ENCODE measurements at regions not wholly inside any gene's neighbourhood (a gene's known extent, or its start where the extent isn't known, plus 50 kb on each side); places are given as distances from the start of the nearest gene placed in this dataset.

GRCh38 chr5:24215114-24215513 is 429.7 kb downstream of the CDH10 start:
- Histone ChIP-seq H3K4me1 (ENCODE audit: insufficient read depth, low read length) (no peaks in the 10 kb centered on the region), H3K9me3 (ENCODE audit: low read length) (no peaks in the 10 kb centered on the region; the same call in 1 of the 2 replicates), H3K27me3 (ENCODE audit: control insufficient read depth in 1 of 2, insufficient read depth in 2 of 2, low read length in 2 of 2) (no peaks in the 10 kb centered on the region; a peak in 1 of 5 replicates), H3K36me3 (replicated peaks in 1 of 2; ENCODE audit: control insufficient read depth in 1 of 2, insufficient read depth in 2 of 2, low read length in 2 of 2) (no peaks in the 10 kb centered on the region), H3K4me2 (ENCODE audit: low read depth, low read length) (no peak overlapping the region), H3K9ac (ENCODE audit: insufficient read depth, low read depth, low read length) (no peak overlapping the region), H4K20me1 (ENCODE audit: insufficient read depth, low read length) (no peaks in the 10 kb centered on the region), H3K4me3 (replicated peaks in 1 of 3; ENCODE audit: insufficient read depth in 1 of 3, low read depth in 2 of 3, low read length in 3 of 3) (no peak overlapping the region), H2AFZ (ENCODE audit: low read length) (no peak overlapping the region), H3K79me2 (ENCODE audit: insufficient read depth, low read length) (no peaks in the 10 kb centered on the region), H3K27ac (ENCODE audit: extremely low read length, insufficient read depth, low read length) (no peak overlapping the region)
- 14% methylated on average over 3 of the region's 3 CpGs for WGBS (ENCODE audit: low lambda C conversion rate)
- ChIA-PET CTCF (ENCODE audit: low intra/inter-chr PET ratio, low total read pairs) (no interaction called here), POLR2A (no interaction called here)
- in situ Hi-C loops (cut with HindIII; ENCODE audit: extremely low pct_ligation_motif_present, low pct_unique_long_range_greater_than_20kb) (no loop called here), intact Hi-C loops (cut with micrococcal nuclease; ENCODE audit: unreplicated experiment) (no loop called here)
- ATAC-seq (no peak), FAIRE-seq (no peak), DNase-seq (ENCODE audit: low spot score) (no peak)
- TF ChIP-seq PCBP1 (IDR thresholded peaks at IDR 0.05; ENCODE audit: borderline replicate concordance, low read depth, low read length), result no peak
- no TSS peak for BruUV-seq (replicated peaks)

GRCh38 chr5:24222876-24223275 is 421.9 kb downstream of the CDH10 start:
- Histone ChIP-seq H3K4me1 (ENCODE audit: insufficient read depth, low read length) (no peaks in the 10 kb centered on the region), H3K36me3 (replicated peaks in 1 of 2; ENCODE audit: control insufficient read depth in 1 of 2, insufficient read depth in 2 of 2, low read length in 2 of 2) (no peaks in the 10 kb centered on the region), H3K9ac (ENCODE audit: insufficient read depth, low read depth, low read length) (no peak overlapping the region), H3K27me3 (ENCODE audit: control insufficient read depth in 1 of 2, insufficient read depth in 2 of 2, low read length in 2 of 2) (no peaks in the 10 kb centered on the region), H3K27ac (ENCODE audit: extremely low read length, insufficient read depth, low read length) (no peak overlapping the region), H2AFZ (ENCODE audit: low read length) (no peak overlapping the region), H3K4me3 (replicated peaks in 1 of 3; ENCODE audit: insufficient read depth in 1 of 3, low read depth in 2 of 3, low read length in 3 of 3) (no peak overlapping the region), H4K20me1 (ENCODE audit: insufficient read depth, low read length) (no peaks in the 10 kb centered on the region), H3K4me2 (ENCODE audit: low read depth, low read length) (no peak overlapping the region), H3K9me3 (ENCODE audit: low read length) (peaks cover 10% of the 10 kb centered on the region), H3K79me2 (ENCODE audit: insufficient read depth, low read length) (no peaks in the 10 kb centered on the region)
- no TSS peak for BruUV-seq (replicated peaks)
- ChIA-PET POLR2A (no interaction called here), CTCF (ENCODE audit: low intra/inter-chr PET ratio, low total read pairs) (no interaction called here)
- DNase-seq (ENCODE audit: low spot score), result no peak
- TF ChIP-seq PPARG (CRISPR knock-in tag; conservative IDR thresholded peaks at IDR 0.05) (no peak), POLR2G (IDR thresholded peaks at IDR 0.05; ENCODE audit: low read depth, low read length) (no peak), ZNF605 (CRISPR knock-in tag; IDR thresholded peaks at IDR 0.05) (no peak), SETDB1 (CRISPR knock-in tag; IDR thresholded peaks at IDR 0.05; ENCODE audit: borderline replicate concordance) (no peak), SAFB2 (CRISPR knock-in tag; IDR thresholded peaks at IDR 0.05; ENCODE audit: borderline replicate concordance, low read depth) (no peak), ZNF557 (CRISPR knock-in tag; IDR thresholded peaks at IDR 0.05) (no peak), GFI1 (CRISPR knock-in tag; IDR thresholded peaks at IDR 0.05; ENCODE audit: borderline replicate concordance) (no peak), CC2D1A (CRISPR knock-in tag; IDR thresholded peaks at IDR 0.05) (no peak), NKX3-1 (CRISPR knock-in tag; IDR thresholded peaks at IDR 0.05) (no peak), PRDM4 (CRISPR knock-in tag; IDR thresholded peaks at IDR 0.05; ENCODE audit: borderline replicate concordance) (no peak), MXD3 (CRISPR knock-in tag; IDR thresholded peaks at IDR 0.05) (no peak)
- FAIRE-seq, result no peak
- no peak for ATAC-seq
- 19% methylated on average over 2 of the region's 2 CpGs for WGBS (ENCODE audit: low lambda C conversion rate)
- intact Hi-C loops (cut with micrococcal nuclease; ENCODE audit: unreplicated experiment) (no loop called here), in situ Hi-C loops (cut with HindIII; ENCODE audit: extremely low pct_ligation_motif_present, low pct_unique_long_range_greater_than_20kb) (no loop called here)

Data from HepG2 (cell line).